Trophoblast cell (in vitro differentiated cells and primary cell): ENCODE measurements at regions not wholly inside any gene's neighbourhood (a gene's known extent, or its start where the extent isn't known, plus 50 kb on each side); places are given as distances from the start of the nearest gene placed in this dataset.
"Not testable (repeated sequence)": the region's sequence is repeated elsewhere in the genome, so short reads cannot be mapped to it uniquely, and the experiment has no call there.

Experiments
- DNase-seq, 2 donors: peaks; one replicate each; pipeline ENCODE4 v3.0.0-alpha.2; 2016
- H2AFZ ChIP-seq: 2 replicates; pipeline ENCODE4 v1.6.1; 2013; ENCODE audit warnings: low read length, moderate library complexity, mild to moderate bottlenecking; ENCODE audit not compliant: insufficient read depth, poor library complexity
- H2AK5ac ChIP-seq: 2 replicates; pipeline ENCODE4 v1.6.1; 2013; ENCODE audit warnings: mild to moderate bottlenecking, low read length
- H2BK120ac ChIP-seq: 2 replicates; pipeline ENCODE4 v1.6.1; 2013; ENCODE audit warnings: low read length, mild to moderate bottlenecking, moderate library complexity; ENCODE audit not compliant: insufficient read depth, poor library complexity
- H2BK12ac ChIP-seq: 2 replicates; pipeline ENCODE4 v1.6.1; 2013; ENCODE audit warnings: mild to moderate bottlenecking, low read length, moderate library complexity
- H2BK5ac ChIP-seq: 2 replicates; pipeline ENCODE4 v1.6.1; 2013; ENCODE audit warnings: low read length, low read depth, moderate library complexity, mild to moderate bottlenecking; ENCODE audit not compliant: poor library complexity
- H3K14ac ChIP-seq: 2 replicates; pipeline ENCODE4 v1.6.1; 2013; ENCODE audit warnings: mild to moderate bottlenecking, low read length
- H3K18ac ChIP-seq: 2 replicates; pipeline ENCODE4 v1.6.1; 2013; ENCODE audit warnings: mild to moderate bottlenecking, low read length
- H3K23ac ChIP-seq: 2 replicates; pipeline ENCODE4 v1.6.1; 2013; ENCODE audit warnings: low read length
- H3K27ac ChIP-seq: 2 replicates; pipeline ENCODE4 v1.5.1; 2013; ENCODE audit warnings: low read depth, mild to moderate bottlenecking, inconsistent platforms, low read length, moderate library complexity
- H3K27me3 ChIP-seq: 2 replicates; pipeline ENCODE4 v1.6.1; 2013; ENCODE audit warnings: inconsistent platforms, mild to moderate bottlenecking, low read length, moderate library complexity; ENCODE audit not compliant: insufficient read depth
- H3K36me3 ChIP-seq, 2 experiments: 1 replicate in 1 of 2; 2 replicates in 1 of 2; pipeline ENCODE4 v1.6.1; 2013; ENCODE audit warnings: low read length in 2 of 2, mild to moderate bottlenecking in 2 of 2, moderate library complexity in 1 of 2; ENCODE audit not compliant: insufficient read depth in 2 of 2, control insufficient read depth in 1 of 2
- H3K4ac ChIP-seq: 2 replicates; pipeline ENCODE4 v1.6.1; 2013; ENCODE audit warnings: low read depth, mild to moderate bottlenecking, low read length, moderate library complexity
- H3K4me1 ChIP-seq, 2 experiments: 1 replicate in 1 of 2; 2 replicates in 1 of 2; pipeline ENCODE4 v1.6.1; 2013; ENCODE audit warnings: low read length in 2 of 2, mild to moderate bottlenecking in 2 of 2, moderate library complexity in 1 of 2; ENCODE audit not compliant: insufficient read depth in 2 of 2, control insufficient read depth in 1 of 2
- H3K4me2 ChIP-seq: 2 replicates; pipeline ENCODE4 v1.6.1; 2013; ENCODE audit warnings: inconsistent platforms, mild to moderate bottlenecking, low read length, moderate library complexity
- H3K4me3 ChIP-seq: 2 replicates; pipeline ENCODE4 v1.5.1; 2013; ENCODE audit warnings: mild to moderate bottlenecking, low read depth, low read length, inconsistent platforms
- H3K79me1 ChIP-seq: one replicate; pipeline ENCODE4 v1.6.1; 2013; ENCODE audit warnings: low read length
- H3K79me2 ChIP-seq: 2 replicates; pipeline ENCODE4 v1.6.1; 2013; ENCODE audit warnings: low read length, mild to moderate bottlenecking; ENCODE audit not compliant: control insufficient read depth, insufficient read depth, poor library complexity
- H3K9ac ChIP-seq: 2 replicates; pipeline ENCODE4 v1.6.1; 2013; ENCODE audit warnings: mild to moderate bottlenecking, low read length
- H3K9me3 ChIP-seq: 2 replicates; pipeline ENCODE4 v1.6.1; 2013; ENCODE audit warnings: low read depth, mild to moderate bottlenecking, control low read depth, inconsistent platforms, low read length; ENCODE audit not compliant: insufficient read depth
- H4K12ac ChIP-seq: 2 replicates; pipeline ENCODE4 v1.6.1; 2013; ENCODE audit warnings: low read depth, mild to moderate bottlenecking, low read length, moderate library complexity
- H4K8ac ChIP-seq: 2 replicates; pipeline ENCODE4 v1.6.1; 2013; ENCODE audit warnings: low read depth, mild to moderate bottlenecking, low read length, moderate library complexity
- H4K91ac ChIP-seq: one replicate; pipeline ENCODE4 v1.6.1; 2013; ENCODE audit warnings: low read depth, mild to moderate bottlenecking, low read length, moderate library complexity
- WGBS: extraction: QIAGEN DNeasy Blood & Tissue Kit; methylation state at CpG from one replicate; pipeline ENCODE4 v1.1.7; 2013; ENCODE audit warnings: missing lambda C conversion rate; ENCODE audit not compliant: insufficient read length, insufficient coverage; ENCODE audit errors: extremely low coverage; 5-methylcytosine and 5-hydroxymethylcytosine counted together

DNA sequence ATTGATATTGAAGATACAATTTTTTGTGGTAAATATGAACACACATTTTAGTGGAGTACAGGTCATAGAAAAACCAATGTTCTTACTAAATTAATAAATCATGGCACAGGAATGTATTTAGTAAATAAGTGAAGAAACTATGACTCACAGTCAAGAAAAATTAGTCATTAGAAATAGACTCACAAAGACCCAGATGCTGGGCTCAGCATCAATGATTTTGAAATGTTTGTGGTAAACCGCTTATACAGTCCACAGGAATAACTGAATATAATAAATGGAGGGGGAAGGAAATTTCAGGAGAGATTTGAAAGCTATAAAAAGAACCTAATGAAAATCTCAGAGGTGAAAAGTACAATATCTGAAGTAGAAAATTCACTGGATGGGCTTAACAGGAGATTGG is 138.3 kb upstream of the ADCY1 start:
- no peak overlapping the region for H4K8ac ChIP-seq
- H3K4ac ChIP-seq: no peak overlapping the region
- no peak overlapping the region for H2BK12ac ChIP-seq
- H3K27ac ChIP-seq: no peak overlapping the region
- H4K12ac ChIP-seq: no peak overlapping the region
- no peak overlapping the region for H2AK5ac ChIP-seq
- no peak overlapping the region for H3K4me2 ChIP-seq
- H3K14ac ChIP-seq: no peak overlapping the region
- whole genome bisulfite sequencing: no CpG with 5 or more reads among the region's 1 CpG
- no peak overlapping the region for H2BK120ac ChIP-seq
- H3K9ac ChIP-seq: no peak overlapping the region
- H3K4me3 ChIP-seq: no peak overlapping the region
- no peak overlapping the region for H2AFZ ChIP-seq
- H3K79me2 ChIP-seq: no peaks in the 10 kb centered on the region
- H3K18ac ChIP-seq: no peak overlapping the region
- DNase-seq: peak in 1 of 2 donors; percentile 32
- no peak overlapping the region for H4K91ac ChIP-seq
- no peak overlapping the region for H2BK5ac ChIP-seq
- no peaks in the 10 kb centered on the region for H3K79me1 ChIP-seq
- no peaks in the 10 kb centered on the region for H3K36me3 ChIP-seq
- peaks cover 2% of the 10 kb centered on the region for H3K9me3 ChIP-seq
- no peak overlapping the region for H3K23ac ChIP-seq
- no peaks in the 10 kb centered on the region for H3K27me3 ChIP-seq
- H3K4me1 ChIP-seq: no peaks in the 10 kb centered on the region

DNA sequence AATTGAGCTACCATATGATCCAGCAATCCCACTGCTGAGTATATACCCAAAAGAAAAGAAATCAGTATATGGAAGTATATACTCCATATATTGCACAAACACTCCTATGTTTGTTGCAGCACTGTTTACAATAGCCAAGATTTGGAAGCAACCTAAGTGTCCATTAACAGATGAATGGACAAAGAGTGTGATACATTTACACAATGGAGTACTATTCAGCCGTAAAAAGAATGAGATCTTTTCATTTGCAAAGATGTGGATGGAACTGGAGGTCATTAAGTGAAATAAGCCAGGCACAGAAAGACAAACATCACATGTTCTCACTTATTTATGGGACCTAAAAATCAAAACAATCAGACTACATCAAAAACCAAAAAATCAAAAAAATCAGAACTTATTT is 133.4 kb upstream of the ADCY1 start:
- H3K79me1 ChIP-seq, H3K27ac ChIP-seq, H3K27me3 ChIP-seq, H3K4me2 ChIP-seq, H3K79me2 ChIP-seq, H4K12ac ChIP-seq, H2BK5ac ChIP-seq, H2AFZ ChIP-seq, H2AK5ac ChIP-seq, H4K8ac ChIP-seq, H3K23ac ChIP-seq, H3K18ac ChIP-seq, H3K4me1 ChIP-seq, H3K36me3 ChIP-seq, H3K9ac ChIP-seq, H4K91ac ChIP-seq, H2BK120ac ChIP-seq, H3K4ac ChIP-seq, H3K4me3 ChIP-seq, H3K9me3 ChIP-seq, DNase-seq, H3K14ac ChIP-seq, H2BK12ac ChIP-seq: not testable (repeated sequence)
- WGBS: no CpG with 5 or more reads among the region's 1 CpG

DNA sequence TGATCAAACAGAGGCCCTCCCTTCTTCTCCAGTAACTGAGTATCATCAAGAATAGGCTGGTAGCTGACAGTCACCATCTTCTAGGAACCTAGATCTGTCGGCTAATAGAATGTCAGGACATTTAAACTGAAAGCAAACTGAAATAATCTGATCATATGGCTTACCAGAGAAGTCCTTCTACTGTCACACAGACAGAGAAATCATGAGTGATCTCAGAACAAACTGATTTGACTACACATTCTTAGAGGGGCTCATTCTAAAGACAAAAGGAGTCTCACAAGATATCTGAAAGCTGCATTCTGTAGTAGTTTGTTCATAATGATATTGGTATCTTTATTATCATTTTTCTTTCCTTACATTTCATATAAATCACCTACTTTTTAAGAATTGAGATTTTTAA is 130.9 kb upstream of the ADCY1 start:
- H3K4me3 ChIP-seq: no peak overlapping the region
- H2BK5ac ChIP-seq: no peak overlapping the region
- no peak overlapping the region for H3K18ac ChIP-seq
- no peak overlapping the region for H3K4me2 ChIP-seq
- H3K14ac ChIP-seq: no peak overlapping the region
- H3K9me3 ChIP-seq: no peaks in the 10 kb centered on the region
- WGBS: no CpG with 5 or more reads among the region's 1 CpG
- H3K27ac ChIP-seq: no peak overlapping the region
- H3K4me1 ChIP-seq: no peaks in the 10 kb centered on the region
- no peak overlapping the region for H4K12ac ChIP-seq
- H3K27me3 ChIP-seq: no peaks in the 10 kb centered on the region
- H4K8ac ChIP-seq: no peak overlapping the region
- H2BK120ac ChIP-seq: no peak overlapping the region
- DNase-seq: no peak
- H2AFZ ChIP-seq: no peak overlapping the region
- no peak overlapping the region for H3K9ac ChIP-seq
- no peaks in the 10 kb centered on the region for H3K36me3 ChIP-seq
- H2AK5ac ChIP-seq: no peak overlapping the region
- no peak overlapping the region for H4K91ac ChIP-seq
- no peaks in the 10 kb centered on the region for H3K79me1 ChIP-seq
- H3K23ac ChIP-seq: no peak overlapping the region
- no peaks in the 10 kb centered on the region for H3K79me2 ChIP-seq
- no peak overlapping the region for H3K4ac ChIP-seq
- H2BK12ac ChIP-seq: no peak overlapping the region

DNA sequence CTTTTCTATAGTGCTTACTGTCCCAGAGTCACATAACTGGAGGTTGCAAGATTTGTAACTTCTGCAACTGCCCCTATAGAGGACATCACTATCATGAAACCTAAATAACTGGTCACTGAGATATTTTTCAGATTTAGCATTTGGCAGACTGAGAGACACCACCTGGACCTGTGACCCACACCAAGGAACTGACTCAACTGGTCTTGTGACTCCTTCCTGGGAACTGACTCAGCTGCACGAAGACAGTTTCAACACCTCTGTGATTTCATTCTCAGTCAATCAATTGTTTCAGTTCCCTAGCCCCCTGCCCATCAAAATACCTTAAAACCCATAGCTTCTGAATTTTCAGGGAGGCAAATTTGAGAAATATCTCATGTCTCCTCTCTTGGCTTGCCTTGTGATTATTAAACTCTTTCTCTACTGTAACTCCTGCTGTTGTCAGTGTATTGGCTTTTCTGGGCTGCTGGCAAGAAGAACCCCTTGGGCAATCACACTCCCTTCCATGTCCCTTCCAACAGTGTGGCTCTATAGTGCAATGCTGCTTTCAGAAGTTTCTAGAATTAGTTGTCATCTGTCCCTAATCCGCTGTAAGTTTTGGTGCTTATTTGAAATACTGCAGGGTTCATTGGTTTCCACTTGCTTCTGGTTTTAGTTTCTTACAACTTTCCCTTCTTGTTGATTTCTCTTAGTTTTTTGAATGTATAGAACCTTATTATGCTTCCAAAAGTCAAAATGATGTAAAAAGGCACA is 127.8 kb upstream of the ADCY1 start:
- H3K79me1 ChIP-seq: no peaks in the 10 kb centered on the region
- H3K4me3 ChIP-seq: no peak overlapping the region
- no peak overlapping the region for H3K9ac ChIP-seq
- no peak overlapping the region for H3K4me2 ChIP-seq
- H2BK12ac ChIP-seq: no peak overlapping the region
- H2BK120ac ChIP-seq: no peak overlapping the region
- no peak overlapping the region for H3K18ac ChIP-seq
- H3K4ac ChIP-seq: no peak overlapping the region
- peak; percentile 94 to 95 for DNase-seq
- no peaks in the 10 kb centered on the region for H3K9me3 ChIP-seq
- no peak overlapping the region for H2AK5ac ChIP-seq
- no peak overlapping the region for H2AFZ ChIP-seq
- H4K91ac ChIP-seq: no peak overlapping the region
- no peak overlapping the region for H3K14ac ChIP-seq
- no peaks in the 10 kb centered on the region for H3K36me3 ChIP-seq
- H3K4me1 ChIP-seq: no peaks in the 10 kb centered on the region
- H3K27me3 ChIP-seq: no peaks in the 10 kb centered on the region
- no peak overlapping the region for H4K12ac ChIP-seq
- H3K79me2 ChIP-seq: no peaks in the 10 kb centered on the region
- no peak overlapping the region for H4K8ac ChIP-seq
- H3K27ac ChIP-seq: no peak overlapping the region
- H3K23ac ChIP-seq: no peak overlapping the region
- no CpG with 5 or more reads among the region's 2 CpGs for WGBS
- no peak overlapping the region for H2BK5ac ChIP-seq
